ENCODE measurements at regions not wholly inside any gene's neighbourhood (a gene's known extent, or its start where the extent isn't known, plus 50 kb on each side); places are given as distances from the start of the nearest gene placed in this dataset.
"Not testable (repeated sequence)": the region's sequence is repeated elsewhere in the genome, so short reads cannot be mapped to it uniquely, and the experiment has no call there.

DNA sequence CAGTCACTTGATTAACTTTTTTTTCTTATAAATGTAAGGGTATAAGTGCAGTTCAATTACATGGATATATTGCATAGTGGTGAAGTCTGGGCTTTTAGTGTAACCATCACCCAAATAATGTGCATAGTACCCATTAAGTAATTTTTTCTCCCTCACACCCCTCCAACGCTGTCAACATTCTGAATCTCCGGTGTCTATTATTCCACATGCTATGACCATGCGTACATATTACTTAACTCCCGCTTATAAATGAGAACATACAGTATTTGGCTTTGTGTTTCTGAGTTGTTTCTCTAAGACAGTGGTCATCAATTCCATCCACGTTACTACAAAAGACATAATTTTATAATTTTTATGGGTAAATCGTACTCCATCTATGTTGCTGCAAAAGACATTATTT, 1191.1 kb downstream of the NCAM2 start:
- DNase-seq: no peak

- no peak for DNase-seq
Observed at GRCh38 chr21:22191581-22191980, 1193.4 kb downstream of the NCAM2 start.

GRCh38 chr21:22192766-22193165, 1194.6 kb downstream of the NCAM2 start:
- no peak for DNase-seq

DNA sequence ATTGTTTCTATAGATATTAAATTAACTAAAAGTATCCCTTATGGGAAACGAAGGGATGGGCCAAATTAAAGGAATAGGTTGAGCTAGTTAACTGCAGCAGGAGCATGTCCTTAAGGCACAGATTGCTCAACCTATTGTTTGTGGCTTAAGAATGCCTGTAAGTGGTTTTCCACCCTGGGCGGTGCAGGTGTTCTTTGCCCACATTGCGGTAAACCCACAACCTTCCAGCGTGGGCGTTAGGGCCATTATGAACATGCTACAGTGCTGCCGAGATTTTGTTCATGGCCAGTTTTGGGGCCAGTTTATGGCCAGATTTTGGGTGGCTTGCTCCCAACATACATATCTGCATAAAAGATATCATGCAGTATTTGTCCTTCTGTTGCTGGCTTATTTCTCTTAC, 1196.8 kb downstream of the NCAM2 start:
- not testable (repeated sequence) for DNase-seq

GRCh38 chr21:22200378-22201092, 1202.3 kb downstream of the NCAM2 start:
- DNase-seq: no peak

- no peak for DNase-seq
Observed at GRCh38 chr21:22201126-22201525, 1202.9 kb downstream of the NCAM2 start.

GRCh38 chr21:22201669-22202068, 1203.5 kb downstream of the NCAM2 start:
- DNase-seq: no peak

- no peak for DNase-seq
Observed at GRCh38 chr21:22209304-22209700, 1211.1 kb downstream of the NCAM2 start.

DNA sequence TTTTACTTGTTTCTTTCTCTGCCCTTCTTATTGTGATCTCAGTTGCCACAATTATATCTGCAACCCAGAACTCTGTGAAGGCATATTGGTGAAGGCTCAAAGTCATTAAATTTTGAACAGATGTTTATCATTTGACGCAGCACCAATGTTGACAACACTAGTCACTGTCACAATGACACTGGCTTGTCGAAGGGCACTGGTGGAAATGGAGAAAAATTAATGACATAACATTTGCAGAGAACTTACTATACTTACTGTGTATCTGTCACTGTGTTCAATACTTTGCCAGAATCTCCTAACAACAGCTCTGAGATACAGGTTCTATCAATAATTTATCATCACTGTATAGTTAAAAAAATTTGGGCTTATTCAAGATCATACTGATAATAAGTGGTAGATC, 1213.7 kb downstream of the NCAM2 start:
- no peak for DNase-seq

GRCh38 chr21:22223385-22223784, 1225.2 kb downstream of the NCAM2 start:
- DNase-seq: no peak

DNA sequence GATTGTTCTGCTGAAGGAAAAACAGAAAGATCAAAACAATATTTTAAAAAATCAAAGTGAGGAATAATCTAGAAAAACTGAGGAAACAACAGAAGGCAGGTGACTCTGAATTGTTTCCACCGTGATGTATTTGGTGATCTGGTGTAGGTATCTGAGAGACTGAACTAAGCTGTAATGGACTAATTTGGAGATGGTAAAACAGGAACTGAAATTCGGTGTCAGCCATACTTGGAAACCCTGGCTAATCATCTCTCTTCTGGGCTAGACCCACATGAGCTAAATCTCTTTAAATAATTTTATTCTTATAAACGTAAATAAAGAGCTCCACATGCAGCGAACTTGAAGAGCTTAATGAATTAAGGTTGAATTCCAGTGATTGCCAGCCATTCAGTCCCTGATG, 1226.1 kb downstream of the NCAM2 start:
- DNase-seq: no peak

GRCh38 chr21:22225299-22225698, 1227.1 kb downstream of the NCAM2 start:
- DNase-seq: no peak

DNA sequence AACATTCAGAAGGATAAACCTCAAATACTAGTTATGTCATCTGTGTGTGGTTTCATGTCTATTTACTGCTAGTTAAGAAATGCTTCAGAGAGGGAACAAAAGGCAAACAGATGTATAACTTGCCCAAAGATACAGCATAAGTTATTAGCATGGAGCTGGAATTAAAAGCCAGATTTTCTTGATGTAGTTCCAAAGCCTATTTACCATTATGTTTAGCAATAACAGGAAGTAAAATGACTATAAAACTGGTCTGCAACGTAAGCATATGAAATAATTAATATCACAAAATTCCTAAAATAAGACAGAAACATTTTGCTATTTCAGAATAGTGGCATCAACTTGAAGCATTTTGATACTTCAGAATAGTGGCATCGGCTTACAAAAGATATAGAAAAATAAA, 1232.8 kb downstream of the NCAM2 start:
- no peak for DNase-seq

GRCh38 chr21:22235866-22236590, 1237.8 kb downstream of the NCAM2 start:
- no peak for DNase-seq

- DNase-seq: no peak
Observed at GRCh38 chr21:22244516-22244915, 1246.3 kb downstream of the NCAM2 start.

DNA sequence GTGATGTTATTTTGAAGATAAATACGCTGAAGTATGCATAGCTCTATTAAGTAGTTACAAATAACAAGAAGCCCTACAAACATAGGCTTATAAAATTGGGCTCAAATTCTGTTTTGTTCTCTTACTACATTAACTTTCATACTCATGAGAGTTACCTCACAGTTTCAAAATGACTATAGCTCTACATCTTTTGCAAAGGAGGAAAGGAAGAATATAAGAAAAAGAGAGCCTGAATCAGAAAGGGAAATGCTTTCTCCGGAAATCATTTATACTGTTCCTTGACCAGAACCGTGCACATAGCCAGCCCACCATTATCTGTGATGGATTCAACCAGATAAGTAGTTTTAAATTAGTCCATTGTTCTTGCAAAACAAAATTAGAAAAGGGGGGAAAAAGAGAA, 1252.1 kb downstream of the NCAM2 start:
- no peak for DNase-seq

DNA sequence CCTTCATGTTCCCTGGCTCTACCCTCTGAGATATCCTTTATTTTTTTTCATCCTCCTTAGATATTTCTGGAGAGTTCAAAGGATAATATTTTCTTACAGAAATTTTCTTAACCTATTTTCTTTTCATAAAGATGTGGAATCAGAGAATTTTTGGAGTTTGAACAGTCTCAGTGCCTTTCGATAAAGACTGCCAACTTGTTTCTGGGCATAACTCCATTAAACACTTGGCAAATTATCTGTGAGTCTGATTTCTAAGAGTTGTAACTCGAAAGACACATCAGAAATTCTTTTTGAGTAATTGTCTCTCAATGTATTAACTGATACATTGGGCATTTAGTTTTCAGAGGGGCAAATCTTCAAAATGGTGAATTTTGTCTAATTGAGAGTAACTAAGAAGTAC, 1255.6 kb downstream of the NCAM2 start:
- no peak for DNase-seq

GRCh38 chr21:22258821-22259220, 1260.6 kb downstream of the NCAM2 start:
- DNase-seq: no peak

GRCh38 chr21:22260274-22260673, 1262.1 kb downstream of the NCAM2 start:
- no peak for DNase-seq

- no peak for DNase-seq
Observed at GRCh38 chr21:22263890-22264289, 1265.7 kb downstream of the NCAM2 start.

GRCh38 chr21:22277341-22277740, 1279.1 kb downstream of the NCAM2 start:
- no peak for DNase-seq

GRCh38 chr21:22278366-22278765, 1280.2 kb downstream of the NCAM2 start:
- no peak for DNase-seq

DNA sequence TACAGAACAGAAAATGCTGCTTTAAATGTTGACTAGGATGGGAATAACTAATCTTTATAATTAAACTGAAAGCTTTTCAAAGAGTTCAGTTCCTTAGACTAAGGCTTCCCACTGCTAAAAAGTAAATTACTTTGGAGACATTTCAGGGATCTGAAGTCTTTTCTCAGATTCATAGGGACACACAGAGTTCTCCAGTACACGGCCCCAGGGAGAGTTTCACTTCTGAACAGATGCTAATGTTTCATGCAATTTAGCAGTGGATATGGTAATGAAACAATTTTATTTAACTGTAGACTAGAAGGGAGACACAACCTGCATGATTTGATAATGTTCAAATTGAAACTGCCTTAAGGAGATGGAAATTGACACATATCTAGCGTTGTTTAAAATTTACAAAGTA, 1282.6 kb downstream of the NCAM2 start:
- DNase-seq: no peak

All from renal pelvis (tissue), 1 donor.